KMS-11 (cell line): ENCODE measurements at regions not wholly inside any gene's neighbourhood (a gene's known extent, or its start where the extent isn't known, plus 50 kb on each side); places are given as distances from the start of the nearest gene placed in this dataset.

Experiments
- H2AFZ ChIP-seq: fragments of 200-600 bp; sonication (generic); 2 replicates; pipeline ENCODE4 v1.6.1; 2016; ENCODE audit warnings: antibody characterized with exemption, mixed run types, low read depth
- H3K27ac ChIP-seq: fragments of 200-600 bp; sonication (generic); 2 replicates; pipeline ENCODE4 v1.6.1; 2016; ENCODE audit warnings: mild to moderate bottlenecking, mixed run types
- H3K27me3 ChIP-seq: fragments of 200-600 bp; sonication (generic); 2 replicates; pipeline ENCODE4 v1.6.1; 2017; ENCODE audit warnings: mild to moderate bottlenecking, low read depth, mixed run types, moderate library complexity; ENCODE audit not compliant: insufficient read depth
- H3K36me3 ChIP-seq: fragments of 200-600 bp; sonication (generic); 2 replicates; pipeline ENCODE4 v1.6.1; 2017; ENCODE audit warnings: mild to moderate bottlenecking, mixed run types; ENCODE audit not compliant: insufficient read depth
- H3K4me1 ChIP-seq: fragments of 200-600 bp; sonication (generic); 2 replicates; pipeline ENCODE4 v1.6.1; 2016; ENCODE audit warnings: mild to moderate bottlenecking, low read depth, mixed run types; ENCODE audit not compliant: poor library complexity, severe bottlenecking
- H3K4me2 ChIP-seq: fragments of 200-600 bp; sonication (generic); 2 replicates; pipeline ENCODE4 v1.7.0; 2016; ENCODE audit warnings: mild to moderate bottlenecking, mixed run types
- H3K4me3 ChIP-seq: fragments of 200-600 bp; sonication (generic); IDR thresholded peaks from 2 replicates; pipeline ENCODE4 v1.6.1; 2017; ENCODE audit warnings: low read depth, low read length, mixed read lengths; ENCODE audit not compliant: insufficient read depth
- H3K79me2 ChIP-seq: fragments of 200-600 bp; sonication (generic); 2 replicates; pipeline ENCODE4 v1.6.1; 2016; ENCODE audit warnings: low read depth, mixed run types; ENCODE audit not compliant: insufficient read depth
- H3K9ac ChIP-seq: fragments of 200-600 bp; sonication (generic); 2 replicates; pipeline ENCODE4 v1.6.1; 2016; ENCODE audit warnings: mild to moderate bottlenecking, mixed run types
- H4K20me1 ChIP-seq: fragments of 200-600 bp; sonication (generic); 2 replicates; pipeline ENCODE4 v1.6.1; 2016; ENCODE audit warnings: mild to moderate bottlenecking, mixed run types; ENCODE audit not compliant: insufficient read depth
- CTCF ChIP-seq: fragments of 200-600 bp; sonication (generic); conservative IDR thresholded peaks from 2 replicates; pipeline ENCODE4 v1.6.1; 2017; ENCODE audit warnings: low read depth, mild to moderate bottlenecking, antibody characterized with exemption, low read length, moderate library complexity, mixed read lengths

GRCh38 chr2:18336975-18337374 is 223.5 kb downstream of the RDH14 start:
- H2AFZ ChIP-seq, result no peak overlapping the region
- H3K4me3 ChIP-seq, result no peak overlapping the region
- no peak overlapping the region for H3K4me2 ChIP-seq
- H3K9ac ChIP-seq, result no peak overlapping the region
- H3K79me2 ChIP-seq, result no peaks in the 10 kb centered on the region
- H3K27ac ChIP-seq, result no peak overlapping the region
- H3K4me1 ChIP-seq, result no peaks in the 10 kb centered on the region
- no peaks in the 10 kb centered on the region for H3K36me3 ChIP-seq
- no peaks in the 10 kb centered on the region for H4K20me1 ChIP-seq
- H3K27me3 ChIP-seq, result no peaks in the 10 kb centered on the region
- TF ChIP-seq CTCF, result no peak

GRCh38 chr2:18332477-18332876 is 228.0 kb downstream of the RDH14 start:
- Histone ChIP-seq H3K4me3 (no peak overlapping the region), H3K27ac (no peak overlapping the region), H3K36me3 (no peaks in the 10 kb centered on the region), H2AFZ (no peak overlapping the region), H3K4me2 (no peak overlapping the region), H3K27me3 (no peaks in the 10 kb centered on the region), H3K79me2 (no peaks in the 10 kb centered on the region), H3K4me1 (no peaks in the 10 kb centered on the region), H4K20me1 (no peaks in the 10 kb centered on the region), H3K9ac (no peak overlapping the region)
- no peak for TF ChIP-seq CTCF

- Histone ChIP-seq H3K27ac (no peak overlapping the region), H3K4me3 (no peak overlapping the region), H3K36me3 (no peaks in the 10 kb centered on the region), H3K27me3 (no peaks in the 10 kb centered on the region), H4K20me1 (no peaks in the 10 kb centered on the region), H3K79me2 (no peaks in the 10 kb centered on the region), H3K9ac (no peak overlapping the region), H3K4me2 (no peak overlapping the region), H2AFZ (no peak overlapping the region), H3K4me1 (no peaks in the 10 kb centered on the region)
- no peak for TF ChIP-seq CTCF
Observed at GRCh38 chr2:18325118-18325517, 235.3 kb downstream of the RDH14 start.

GRCh38 chr2:18319987-18320386 is 240.5 kb downstream of the RDH14 start:
- no peak overlapping the region for H3K27ac ChIP-seq
- no peaks in the 10 kb centered on the region for H3K36me3 ChIP-seq
- no peak overlapping the region for H3K4me3 ChIP-seq
- TF ChIP-seq CTCF, result no peak
- H3K79me2 ChIP-seq, result no peaks in the 10 kb centered on the region
- H4K20me1 ChIP-seq, result no peaks in the 10 kb centered on the region
- no peak overlapping the region for H3K4me2 ChIP-seq
- no peaks in the 10 kb centered on the region for H3K27me3 ChIP-seq
- no peaks in the 10 kb centered on the region for H3K4me1 ChIP-seq
- no peak overlapping the region for H3K9ac ChIP-seq
- H2AFZ ChIP-seq, result no peak overlapping the region

- H3K4me3 ChIP-seq, result no peak overlapping the region
- H2AFZ ChIP-seq, result no peak overlapping the region
- no peaks in the 10 kb centered on the region for H4K20me1 ChIP-seq
- H3K36me3 ChIP-seq, result no peaks in the 10 kb centered on the region
- no peaks in the 10 kb centered on the region for H3K27me3 ChIP-seq
- TF ChIP-seq CTCF, result no peak
- H3K4me2 ChIP-seq, result no peak overlapping the region
- H3K9ac ChIP-seq, result no peak overlapping the region
- H3K79me2 ChIP-seq, result no peaks in the 10 kb centered on the region
- no peaks in the 10 kb centered on the region for H3K4me1 ChIP-seq
- H3K27ac ChIP-seq, result no peak overlapping the region
Observed at GRCh38 chr2:18317017-18317416, 243.4 kb downstream of the RDH14 start.
